ENCODE measurements at regions not wholly inside any gene's neighbourhood (a gene's known extent, or its start where the extent isn't known, plus 50 kb on each side); places are given as distances from the start of the nearest gene placed in this dataset.

GRCh38 chr10:130961506-130962239 is 349.8 kb downstream of the TCERG1L start:
- no peak for DNase-seq (ENCODE audit: low read depth)
- no peak overlapping the region for H3K4me3 ChIP-seq (ENCODE audit: low read depth, low read length)
- H3K36me3 ChIP-seq (ENCODE audit: control insufficient read depth, insufficient read depth, low read length): no peaks in the 10 kb centered on the region
- no peak for TF ChIP-seq CTCF (IDR thresholded peaks at IDR 0.05; ENCODE audit: insufficient read depth, low read length, poor library complexity, severe bottlenecking)
- no peaks in the 10 kb centered on the region for H3K27me3 ChIP-seq (ENCODE audit: control insufficient read depth, insufficient read depth, low read length)

GRCh38 chr10:130962240-130963051 is 349.1 kb downstream of the TCERG1L start:
- TF ChIP-seq CTCF (IDR thresholded peaks at IDR 0.05; ENCODE audit: insufficient read depth, low read length, poor library complexity, severe bottlenecking): no peak
- no peak for DNase-seq (ENCODE audit: low read depth)
- Histone ChIP-seq H3K36me3 (ENCODE audit: control insufficient read depth, insufficient read depth, low read length) (no peaks in the 10 kb centered on the region), H3K4me3 (ENCODE audit: low read depth, low read length) (no peak overlapping the region), H3K27me3 (ENCODE audit: control insufficient read depth, insufficient read depth, low read length) (no peaks in the 10 kb centered on the region)

DNA sequence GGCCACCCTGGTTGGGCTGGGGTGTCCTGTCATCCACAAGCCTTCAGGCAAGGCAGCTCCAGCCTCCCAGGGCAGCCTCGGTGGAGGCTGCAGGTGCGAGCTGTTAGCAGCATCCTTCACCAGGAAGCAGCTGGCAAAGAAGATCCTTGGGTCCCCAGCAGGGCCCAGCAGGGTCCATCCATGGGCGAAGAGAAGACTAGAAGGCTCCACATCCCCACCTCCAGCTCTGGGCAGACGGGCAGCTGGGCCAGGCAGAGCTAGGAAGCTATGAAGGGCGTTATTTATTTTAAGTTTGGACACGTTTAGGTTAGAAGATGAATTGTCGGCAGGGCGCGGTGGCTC is 348.5 kb downstream of the TCERG1L start:
- no peak for DNase-seq (ENCODE audit: low read depth)
- no peaks in the 10 kb centered on the region for H3K27me3 ChIP-seq (ENCODE audit: control insufficient read depth, insufficient read depth, low read length)
- no peak overlapping the region for H3K4me3 ChIP-seq (ENCODE audit: low read depth, low read length)
- no peaks in the 10 kb centered on the region for H3K36me3 ChIP-seq (ENCODE audit: control insufficient read depth, insufficient read depth, low read length)
- TF ChIP-seq CTCF (IDR thresholded peaks at IDR 0.05; ENCODE audit: insufficient read depth, low read length, poor library complexity, severe bottlenecking): no peak

DNA sequence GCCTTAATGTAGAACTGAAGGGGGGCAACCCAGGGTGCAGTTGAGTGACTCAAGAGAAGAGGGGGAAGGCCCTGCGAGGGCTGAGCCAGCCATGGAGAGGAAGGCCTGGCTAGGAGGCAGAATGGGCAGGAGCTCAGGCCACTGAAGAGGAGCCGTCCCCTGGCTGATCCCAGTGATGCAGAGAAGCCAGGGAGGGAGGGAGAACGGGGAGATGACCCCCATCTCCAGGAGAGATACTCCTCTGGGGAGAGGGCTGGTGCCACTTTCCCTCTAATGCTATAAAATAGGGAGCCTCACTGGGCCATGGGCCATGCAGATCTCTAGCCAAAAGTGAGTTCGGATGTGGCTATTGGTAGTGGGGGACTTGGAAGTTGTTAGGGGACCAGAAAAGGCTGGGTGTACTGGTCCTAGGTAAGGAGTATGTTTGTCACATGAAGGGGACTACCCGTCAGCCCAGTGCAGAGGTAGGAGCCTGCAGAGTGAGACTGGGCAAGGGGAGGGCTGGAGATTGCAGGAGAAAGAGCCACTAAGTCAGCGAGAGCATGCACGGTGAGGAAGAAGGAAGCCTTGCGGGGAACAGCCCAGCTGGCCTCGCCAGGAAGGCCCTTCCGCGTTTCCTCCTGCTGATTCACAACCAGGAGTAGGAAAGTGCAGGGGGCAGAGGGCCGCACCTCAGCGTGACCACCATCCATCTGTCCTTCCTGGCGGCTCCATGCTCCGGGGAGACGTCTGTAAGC is 347.6 kb downstream of the TCERG1L start:
- no peak overlapping the region for H3K4me3 ChIP-seq (ENCODE audit: low read depth, low read length)

DNA sequence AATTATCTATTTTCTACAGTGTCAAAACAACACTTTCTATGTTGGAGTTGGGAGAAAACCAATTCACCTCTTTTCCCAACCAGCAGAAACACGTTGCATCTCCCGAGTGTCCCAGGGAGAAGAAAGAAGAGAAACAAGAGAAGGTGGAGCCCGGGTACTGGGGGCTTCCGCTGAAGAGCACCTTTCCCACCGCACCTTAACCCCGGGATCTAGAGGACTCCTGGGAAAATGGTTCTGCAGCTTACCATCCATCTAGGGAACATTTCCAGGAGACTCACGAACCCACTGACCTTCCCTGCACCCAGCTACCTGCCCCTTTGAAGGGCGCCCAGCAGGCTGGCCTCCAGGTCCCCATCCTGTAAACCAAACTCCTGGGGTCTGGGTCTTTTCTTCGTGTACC is 346.8 kb downstream of the TCERG1L start:
- no peak for TF ChIP-seq CTCF (IDR thresholded peaks at IDR 0.05; ENCODE audit: insufficient read depth, low read length, poor library complexity, severe bottlenecking)
- H3K36me3 ChIP-seq (ENCODE audit: control insufficient read depth, insufficient read depth, low read length): no peaks in the 10 kb centered on the region
- DNase-seq (ENCODE audit: low read depth): no peak
- no peak overlapping the region for H3K4me3 ChIP-seq (ENCODE audit: low read depth, low read length)
- H3K27me3 ChIP-seq (ENCODE audit: control insufficient read depth, insufficient read depth, low read length): no peaks in the 10 kb centered on the region

More for the DNA sequence above, 347.6 kb downstream of the TCERG1L start:
- Histone ChIP-seq H3K27me3 (ENCODE audit: control insufficient read depth, insufficient read depth, low read length) (no peaks in the 10 kb centered on the region), H3K36me3 (ENCODE audit: control insufficient read depth, insufficient read depth, low read length) (no peaks in the 10 kb centered on the region)
- TF ChIP-seq CTCF (IDR thresholded peaks at IDR 0.05; ENCODE audit: insufficient read depth, low read length, poor library complexity, severe bottlenecking): no peak
- DNase-seq (ENCODE audit: low read depth): no peak
